Activated T-cell treated with anti-CD3 and anti-CD28 coated beads, Interleukin-2, amount 50 U/mL, for 72 hours (primary cell): ENCODE measurements at regions not wholly inside any gene's neighbourhood (a gene's known extent, or its start where the extent isn't known, plus 50 kb on each side); places are given as distances from the start of the nearest gene placed in this dataset.

Experiments used
- ATAC-seq, 2 donors: fragments of 150-1000 bp; cut with Tn5 transposase; replicated peaks in 1 of 2; 2 replicates each; pipeline ENCODE4 v1.10.0; 2021; ENCODE audit warnings: moderate library complexity in 2 of 2, mild to moderate bottlenecking in 1 of 2
- DNase-seq, 2 donors: peaks; one replicate each; pipeline ENCODE4 v3.0.0; 2021 to 2022; ENCODE audit warnings: mixed read lengths in 1 of 2
- H3K27ac Mint-ChIP-seq: one replicate; pipeline ENCODE4 v1.8.0; 2022; ENCODE audit warnings: mild to moderate bottlenecking, moderate library complexity, mixed read lengths
- H3K27me3 Mint-ChIP-seq: one replicate; pipeline ENCODE4 v1.8.0; 2022; ENCODE audit warnings: low read depth, mixed read lengths
- H3K36me3 Mint-ChIP-seq, 2 donors: one replicate each; pipeline ENCODE4 v1.8.0; 2022; ENCODE audit warnings: mixed read lengths in 2 of 2, mild to moderate bottlenecking in 1 of 2; ENCODE audit not compliant: insufficient read depth in 2 of 2
- H3K4me1 Mint-ChIP-seq: one replicate; pipeline ENCODE4 v1.8.0; 2022; ENCODE audit warnings: low read depth, mixed read lengths
- H3K4me3 Mint-ChIP-seq, 2 donors: one replicate each; pipeline ENCODE4 v1.8.0; 2022; ENCODE audit warnings: mild to moderate bottlenecking in 2 of 2, mixed read lengths in 2 of 2, moderate library complexity in 2 of 2
- H3K9me3 Mint-ChIP-seq, 2 donors: one replicate each; pipeline ENCODE4 v1.8.0; 2022; ENCODE audit warnings: mixed read lengths in 2 of 2

- H3K4me1 Mint-ChIP-seq = no peaks in the 10 kb centered on the region
- no peak for DNase-seq
- no peak overlapping the region for H3K4me3 Mint-ChIP-seq
- ATAC-seq = no peak
- H3K36me3 Mint-ChIP-seq = no peaks in the 10 kb centered on the region
- no peaks in the 10 kb centered on the region for H3K9me3 Mint-ChIP-seq
- peaks cover 55% of the 10 kb centered on the region for H3K27me3 Mint-ChIP-seq
- H3K27ac Mint-ChIP-seq = no peak overlapping the region
Measured at GRCh38 chr9:7266911-7267595, 509.3 kb downstream of the KDM4C start.

- Mint-ChIP-seq H3K9me3 (no peaks in the 10 kb centered on the region), H3K36me3 (no peaks in the 10 kb centered on the region)
Measured at GRCh38 chr9:7265181-7265580, 507.4 kb downstream of the KDM4C start.

GRCh38 chr9:7259544-7260241 lies 501.9 kb downstream of the KDM4C start:
- H3K27me3 Mint-ChIP-seq = peaks cover 54% of the 10 kb centered on the region

More at GRCh38 chr9:7265181-7265580, 507.4 kb downstream of the KDM4C start:
- Mint-ChIP-seq H3K4me3 (no peak overlapping the region), H3K4me1 (no peaks in the 10 kb centered on the region), H3K27me3 (peaks cover 51% of the 10 kb centered on the region), H3K27ac (no peak overlapping the region)
- no peak for DNase-seq
- no peak for ATAC-seq

GRCh38 chr9:7258688-7259396 lies 501.1 kb downstream of the KDM4C start:
- peaks cover 0 to 2% of the 10 kb centered on the region in 2 donors for H3K36me3 Mint-ChIP-seq
- H3K9me3 Mint-ChIP-seq = no peaks in the 10 kb centered on the region
- H3K4me1 Mint-ChIP-seq = no peaks in the 10 kb centered on the region
- no peak overlapping the region for H3K27ac Mint-ChIP-seq
- H3K4me3 Mint-ChIP-seq = no peak overlapping the region
- DNase-seq (no peak), ATAC-seq (no peak)
- peaks cover 59% of the 10 kb centered on the region for H3K27me3 Mint-ChIP-seq

More at GRCh38 chr9:7259544-7260241, 501.9 kb downstream of the KDM4C start:
- ATAC-seq (no peak), DNase-seq (no peak)
- Mint-ChIP-seq H3K4me3 (no peak overlapping the region), H3K4me1 (no peaks in the 10 kb centered on the region), H3K9me3 (no peaks in the 10 kb centered on the region), H3K36me3 (peaks cover 0 to under 1% of the 10 kb centered on the region in 2 donors), H3K27ac (no peak overlapping the region)

GRCh38 chr9:7246917-7247522 lies 489.2 kb downstream of the KDM4C start:
- H3K27me3 Mint-ChIP-seq = peaks cover 21% of the 10 kb centered on the region
- H3K4me3 Mint-ChIP-seq = no peak overlapping the region
- peaks cover 9% of the 10 kb centered on the region for H3K4me1 Mint-ChIP-seq
- ATAC-seq (peak; percentile 70), DNase-seq (no peak)
- no peaks in the 10 kb centered on the region for H3K36me3 Mint-ChIP-seq
- H3K9me3 Mint-ChIP-seq = no peaks in the 10 kb centered on the region
- no peak overlapping the region for H3K27ac Mint-ChIP-seq

- no peak for ATAC-seq
- H3K4me3 Mint-ChIP-seq = no peak overlapping the region
- H3K36me3 Mint-ChIP-seq = no peaks in the 10 kb centered on the region
- H3K27me3 Mint-ChIP-seq = peaks cover 18% of the 10 kb centered on the region
- no peak for DNase-seq
- no peak overlapping the region for H3K27ac Mint-ChIP-seq
- peaks cover 9% of the 10 kb centered on the region for H3K4me1 Mint-ChIP-seq
- no peaks in the 10 kb centered on the region for H3K9me3 Mint-ChIP-seq
Measured at GRCh38 chr9:7245976-7246580, 488.3 kb downstream of the KDM4C start.

- H3K27me3 Mint-ChIP-seq = peaks cover 18% of the 10 kb centered on the region
- no peak overlapping the region for H3K27ac Mint-ChIP-seq
- peaks cover 0 to 2% of the 10 kb centered on the region in 2 donors for H3K36me3 Mint-ChIP-seq
- ATAC-seq (no peak), DNase-seq (no peak)
- peaks cover 0 to 2% of the 10 kb centered on the region in 2 donors for H3K9me3 Mint-ChIP-seq
- no peak overlapping the region for H3K4me3 Mint-ChIP-seq
- H3K4me1 Mint-ChIP-seq = peaks cover 9% of the 10 kb centered on the region
Measured at GRCh38 chr9:7243838-7244237, 486.1 kb downstream of the KDM4C start.

GRCh38 chr9:7242126-7242525 lies 484.4 kb downstream of the KDM4C start:
- peaks cover 0 to 2% of the 10 kb centered on the region in 2 donors for H3K36me3 Mint-ChIP-seq
- H3K27ac Mint-ChIP-seq = no peak overlapping the region
- DNase-seq (no peak), ATAC-seq (no peak)
- H3K27me3 Mint-ChIP-seq = peaks cover 25% of the 10 kb centered on the region
- H3K4me3 Mint-ChIP-seq = no peak overlapping the region
- H3K4me1 Mint-ChIP-seq = peaks cover 9% of the 10 kb centered on the region
- H3K9me3 Mint-ChIP-seq = peaks cover 0 to 2% of the 10 kb centered on the region in 2 donors

GRCh38 chr9:7241694-7242093 lies 483.9 kb downstream of the KDM4C start:
- Mint-ChIP-seq H3K27me3 (peaks cover 25% of the 10 kb centered on the region), H3K36me3 (peaks cover 0 to 2% of the 10 kb centered on the region in 2 donors), H3K9me3 (peaks cover 0 to 2% of the 10 kb centered on the region in 2 donors), H3K27ac (no peak overlapping the region), H3K4me1 (peaks cover 9% of the 10 kb centered on the region), H3K4me3 (no peak overlapping the region)
- no peak for DNase-seq
- ATAC-seq = no peak

- Mint-ChIP-seq H3K27ac (no peak overlapping the region), H3K36me3 (peaks cover 0 to 2% of the 10 kb centered on the region in 2 donors), H3K27me3 (peaks cover 22% of the 10 kb centered on the region), H3K4me3 (no peak overlapping the region), H3K4me1 (peaks cover 1% of the 10 kb centered on the region), H3K9me3 (peaks cover 0 to 2% of the 10 kb centered on the region in 2 donors)
- ATAC-seq (no peak), DNase-seq (no peak)
Measured at GRCh38 chr9:7240569-7241311, 483.0 kb downstream of the KDM4C start.

- Mint-ChIP-seq H3K27ac (no peak overlapping the region), H3K4me3 (no peak overlapping the region), H3K36me3 (peaks cover 0 to 2% of the 10 kb centered on the region in 2 donors), H3K27me3 (peaks cover 12% of the 10 kb centered on the region), H3K9me3 (peaks cover 0 to 2% of the 10 kb centered on the region in 2 donors), H3K4me1 (no peaks in the 10 kb centered on the region)
- DNase-seq (no peak), ATAC-seq (no peak)
Measured at GRCh38 chr9:7239708-7240107, 481.9 kb downstream of the KDM4C start.

GRCh38 chr9:7238247-7238637 lies 480.5 kb downstream of the KDM4C start:
- no peak overlapping the region for H3K27ac Mint-ChIP-seq
- no peak for ATAC-seq
- DNase-seq = no peak
- peaks cover 12% of the 10 kb centered on the region for H3K27me3 Mint-ChIP-seq
- no peaks in the 10 kb centered on the region for H3K4me1 Mint-ChIP-seq
- H3K36me3 Mint-ChIP-seq = peaks cover 0 to 2% of the 10 kb centered on the region in 2 donors
- H3K4me3 Mint-ChIP-seq = no peak overlapping the region
- peaks cover 0 to 2% of the 10 kb centered on the region in 2 donors for H3K9me3 Mint-ChIP-seq
